Esophagus squamous epithelium (tissue), 5 donors: ENCODE measurements at regions not wholly inside any gene's neighbourhood (a gene's known extent, or its start where the extent isn't known, plus 50 kb on each side); places are given as distances from the start of the nearest gene placed in this dataset.

Experiments used
- DNase-seq: peaks from one replicate; lab custom pipeline; 2025; lab: John Stamatoyannopoulos, UW
- H3K27ac ChIP-seq, 4 donors: fragments of 200-600 bp; sonication (generic); one replicate each; pipeline ENCODE4 v1.5.1; 2016 to 2019; ENCODE audit warnings: mild to moderate bottlenecking in 1 of 4
- H3K27me3 ChIP-seq, 4 donors: fragments of 200-600 bp; sonication (generic); 1 replicate in 3 of 4; 2 replicates in 1 of 4; pipeline versions ENCODE4 v1.5.1 to v1.6.0; 2017 to 2021; ENCODE audit warnings: antibody characterized with exemption in 1 of 4
- H3K36me3 ChIP-seq, 3 donors: fragments of 200-600 bp; sonication (generic); one replicate each; pipeline ENCODE4 v1.5.1; 2016 to 2019
- H3K4me1 ChIP-seq, 3 donors: fragments of 200-600 bp; sonication (generic); one replicate each; pipeline ENCODE4 v1.5.1; 2017 to 2019
- H3K4me3 ChIP-seq, 4 donors: fragments of 200-600 bp; sonication (generic); 1 replicate in 3 of 4; 2 replicates in 1 of 4; pipeline ENCODE4 v1.5.1; 2016 to 2019; ENCODE audit warnings: mild to moderate bottlenecking in 2 of 4, moderate library complexity in 1 of 4
- H3K9me3 ChIP-seq, 3 donors: fragments of 200-600 bp; sonication (generic); one replicate each; pipeline ENCODE4 v1.5.1; 2016 to 2019
- POLR2A ChIP-seq, 4 donors: fragments of 450-650 bp; IDR thresholded peaks; one replicate each; pipeline ENCODE4 v1.6.1; 2017; ENCODE audit warnings: antibody characterized with exemption in 4 of 4, mild to moderate bottlenecking in 4 of 4, moderate library complexity in 3 of 4
- WGBS, 2 donors: methylation state at CpG; one replicate each; pipeline ENCODE4 v1.1.5; 2018; 5-methylcytosine and 5-hydroxymethylcytosine counted together
- intact Hi-C: fragments of 100-400 bp; cut with DNase I; formaldehyde crosslinking; loops from one replicate; pipeline ENCODE4 v1.15.0; 2022
- TF ChIP-seq, protein P1 (sequence below), 6 experiments: fragments of 450-650 bp in 4 of 6; fragments of 200-600 bp in 2 of 6; sonication (generic) in 2 of 6; IDR thresholded peaks; one replicate each; pipeline ENCODE4 v1.5.1; 2016 to 2019; ENCODE audit warnings: antibody characterized with exemption in 6 of 6, mild to moderate bottlenecking in 4 of 6, moderate library complexity in 4 of 6
- donor health status: DM: yes; HTN: yes; CAD: no.

DNA sequence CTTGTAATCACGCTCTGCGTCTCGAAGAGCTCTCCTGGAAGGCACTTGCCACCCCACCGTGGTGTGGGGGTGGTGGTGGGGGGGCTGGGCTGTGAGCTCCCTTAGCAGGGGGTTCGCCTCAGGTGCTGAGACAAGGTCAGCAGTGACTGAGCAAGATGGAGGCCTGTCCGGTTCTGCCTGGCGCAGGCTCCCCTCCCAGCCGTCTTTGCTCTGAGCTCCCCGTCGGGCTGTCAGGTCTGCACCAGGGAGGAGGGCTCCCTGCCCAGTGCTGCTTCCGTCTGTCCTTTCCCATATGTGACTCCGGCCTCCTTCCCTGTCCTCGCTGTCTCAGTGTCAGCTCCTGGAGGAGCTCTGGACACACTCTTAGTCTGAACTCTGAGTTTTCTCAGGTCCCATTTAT lies 80.0 kb downstream of the PLXNA1 start:
- no peak for DNase-seq
- Histone ChIP-seq H3K4me3 (no peak overlapping the region), H3K27ac (no peak overlapping the region), H3K27me3 (peaks cover 0 to 8% (median 0%) of the 10 kb centered on the region in 4 donors), H3K4me1 (peaks cover 0 to 15% (median 0%) of the 10 kb centered on the region in 3 donors), H3K9me3 (peaks cover 0 to 4% (median 0%) of the 10 kb centered on the region in 3 donors), H3K36me3 (no peaks in the 10 kb centered on the region)
- intact Hi-C loops: no loop called here
- no peak for TF ChIP-seq POLR2A (IDR thresholded peaks at IDR 0.05)
- TF ChIP-seq, protein P1, sequence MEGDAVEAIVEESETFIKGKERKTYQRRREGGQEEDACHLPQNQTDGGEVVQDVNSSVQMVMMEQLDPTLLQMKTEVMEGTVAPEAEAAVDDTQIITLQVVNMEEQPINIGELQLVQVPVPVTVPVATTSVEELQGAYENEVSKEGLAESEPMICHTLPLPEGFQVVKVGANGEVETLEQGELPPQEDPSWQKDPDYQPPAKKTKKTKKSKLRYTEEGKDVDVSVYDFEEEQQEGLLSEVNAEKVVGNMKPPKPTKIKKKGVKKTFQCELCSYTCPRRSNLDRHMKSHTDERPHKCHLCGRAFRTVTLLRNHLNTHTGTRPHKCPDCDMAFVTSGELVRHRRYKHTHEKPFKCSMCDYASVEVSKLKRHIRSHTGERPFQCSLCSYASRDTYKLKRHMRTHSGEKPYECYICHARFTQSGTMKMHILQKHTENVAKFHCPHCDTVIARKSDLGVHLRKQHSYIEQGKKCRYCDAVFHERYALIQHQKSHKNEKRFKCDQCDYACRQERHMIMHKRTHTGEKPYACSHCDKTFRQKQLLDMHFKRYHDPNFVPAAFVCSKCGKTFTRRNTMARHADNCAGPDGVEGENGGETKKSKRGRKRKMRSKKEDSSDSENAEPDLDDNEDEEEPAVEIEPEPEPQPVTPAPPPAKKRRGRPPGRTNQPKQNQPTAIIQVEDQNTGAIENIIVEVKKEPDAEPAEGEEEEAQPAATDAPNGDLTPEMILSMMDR (IDR thresholded peaks at IDR 0.05): no peak
- 79 to 88% methylated on average over 9 to 10 of the region's 13 CpGs for WGBS, 2 donors

DNA sequence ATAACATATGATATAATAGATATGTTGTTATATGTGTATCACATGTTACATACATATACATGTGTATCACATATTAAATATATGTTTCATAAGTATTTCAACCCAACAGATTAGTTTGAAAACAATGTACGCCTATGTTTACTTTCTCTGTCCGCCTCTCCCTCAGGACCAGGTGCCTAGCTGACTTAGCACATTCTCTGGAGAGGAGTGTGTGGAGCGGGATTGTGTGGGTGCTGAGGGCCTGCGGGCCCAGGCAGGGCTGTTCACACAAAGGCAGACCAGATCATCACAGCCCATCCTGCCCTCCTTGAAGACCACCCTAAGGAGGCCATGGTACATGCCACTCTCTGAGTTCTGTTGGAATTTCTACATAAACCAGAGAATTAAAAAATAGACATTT lies 81.0 kb downstream of the PLXNA1 start:
- WGBS, 2 donors: 72 to 85% methylated on average over 4 of the region's 4 CpGs

DNA sequence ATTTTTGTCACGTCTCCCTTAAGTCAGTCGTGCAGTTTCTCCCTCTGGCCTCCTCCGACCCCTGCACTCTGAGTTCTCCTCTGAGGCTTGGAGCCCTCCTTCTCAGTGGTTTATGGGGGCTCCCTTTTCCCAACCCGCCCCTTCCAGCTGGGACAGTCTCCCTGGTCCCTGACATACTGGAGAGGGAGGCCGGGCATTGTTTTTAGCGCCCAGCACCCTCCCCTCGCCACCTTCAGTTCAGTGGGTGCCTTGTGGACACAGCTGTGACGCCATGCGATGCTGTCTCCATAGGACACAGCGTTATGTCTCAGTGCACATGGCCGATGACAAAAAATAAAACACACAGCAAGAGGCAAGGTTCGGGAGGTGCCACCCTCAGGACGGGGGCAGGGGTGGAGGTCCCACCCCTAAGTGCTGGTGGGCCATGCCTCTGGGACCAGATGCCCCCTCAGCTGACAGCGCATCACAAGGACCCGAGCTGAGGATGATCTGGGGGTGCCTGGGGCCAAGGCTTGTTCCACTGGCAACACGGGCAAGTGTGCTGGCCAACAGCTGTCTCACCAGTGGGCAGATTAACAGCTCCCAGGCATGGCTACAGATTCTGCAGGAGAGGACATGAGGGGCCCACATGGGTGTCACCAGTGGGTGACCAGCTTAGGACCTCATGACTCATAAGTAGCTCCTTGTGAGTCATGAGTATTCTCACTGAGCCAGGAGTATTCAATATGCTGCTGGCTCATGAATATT lies 81.6 kb downstream of the PLXNA1 start:
- no peak for DNase-seq

More for the DNA sequence above, 81.0 kb downstream of the PLXNA1 start:
- Histone ChIP-seq H3K36me3 (no peaks in the 10 kb centered on the region), H3K27me3 (peaks cover 0 to 17% (median 0%) of the 10 kb centered on the region in 4 donors), H3K4me1 (peaks cover 0 to 22% (median 0%) of the 10 kb centered on the region in 3 donors), H3K4me3 (no peak overlapping the region), H3K9me3 (no peaks in the 10 kb centered on the region), H3K27ac (no peak overlapping the region)
- intact Hi-C loops: no loop called here
- no peak for DNase-seq
- no peak for TF ChIP-seq POLR2A (IDR thresholded peaks at IDR 0.05)
- TF ChIP-seq, protein P1 (IDR thresholded peaks at IDR 0.05): no peak

DNA sequence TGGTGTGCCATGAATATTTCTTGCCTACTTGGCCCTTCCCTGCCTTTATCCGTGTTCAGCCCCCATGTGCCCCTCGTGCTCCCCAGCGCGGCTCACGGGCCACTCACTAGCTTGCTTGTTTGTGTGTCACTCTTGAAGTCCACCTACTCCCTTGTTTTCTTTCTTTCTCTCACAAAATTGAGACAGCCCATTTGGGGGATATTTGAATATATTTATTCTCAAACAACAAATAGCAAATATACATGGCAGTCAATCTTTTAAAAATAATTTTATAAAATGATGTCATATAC lies 82.2 kb downstream of the PLXNA1 start:
- H3K9me3 ChIP-seq: no peaks in the 10 kb centered on the region
- H3K4me1 ChIP-seq: peaks cover 0 to 34% (median 4%) of the 10 kb centered on the region in 3 donors
- no peak overlapping the region for H3K4me3 ChIP-seq
- no peak for DNase-seq
- H3K27me3 ChIP-seq: peaks cover 0 to 20% (median 0%) of the 10 kb centered on the region in 4 donors
- intact Hi-C loops: no loop called here
- no peak overlapping the region for H3K27ac ChIP-seq
- TF ChIP-seq, protein P1 (IDR thresholded peaks at IDR 0.05): no peak
- no peak for TF ChIP-seq POLR2A (IDR thresholded peaks at IDR 0.05)
- no peaks in the 10 kb centered on the region for H3K36me3 ChIP-seq
- 42 to 64% methylated on average over 5 of the region's 5 CpGs for WGBS, 2 donors

More for the DNA sequence above, 81.6 kb downstream of the PLXNA1 start:
- WGBS, 2 donors: 74 to 83% methylated on average over 8 to 10 of the region's 16 CpGs
- Histone ChIP-seq H3K36me3 (no peaks in the 10 kb centered on the region), H3K4me1 (peaks cover 0 to 29% (median 0%) of the 10 kb centered on the region in 3 donors), H3K27ac (no peak overlapping the region), H3K27me3 (peaks cover 0 to 20% (median 0%) of the 10 kb centered on the region in 4 donors), H3K4me3 (no peak overlapping the region), H3K9me3 (no peaks in the 10 kb centered on the region)
- intact Hi-C loops: no loop called here
- TF ChIP-seq, protein P1 (IDR thresholded peaks at IDR 0.05): no peak
- TF ChIP-seq POLR2A (IDR thresholded peaks at IDR 0.05): no peak

DNA sequence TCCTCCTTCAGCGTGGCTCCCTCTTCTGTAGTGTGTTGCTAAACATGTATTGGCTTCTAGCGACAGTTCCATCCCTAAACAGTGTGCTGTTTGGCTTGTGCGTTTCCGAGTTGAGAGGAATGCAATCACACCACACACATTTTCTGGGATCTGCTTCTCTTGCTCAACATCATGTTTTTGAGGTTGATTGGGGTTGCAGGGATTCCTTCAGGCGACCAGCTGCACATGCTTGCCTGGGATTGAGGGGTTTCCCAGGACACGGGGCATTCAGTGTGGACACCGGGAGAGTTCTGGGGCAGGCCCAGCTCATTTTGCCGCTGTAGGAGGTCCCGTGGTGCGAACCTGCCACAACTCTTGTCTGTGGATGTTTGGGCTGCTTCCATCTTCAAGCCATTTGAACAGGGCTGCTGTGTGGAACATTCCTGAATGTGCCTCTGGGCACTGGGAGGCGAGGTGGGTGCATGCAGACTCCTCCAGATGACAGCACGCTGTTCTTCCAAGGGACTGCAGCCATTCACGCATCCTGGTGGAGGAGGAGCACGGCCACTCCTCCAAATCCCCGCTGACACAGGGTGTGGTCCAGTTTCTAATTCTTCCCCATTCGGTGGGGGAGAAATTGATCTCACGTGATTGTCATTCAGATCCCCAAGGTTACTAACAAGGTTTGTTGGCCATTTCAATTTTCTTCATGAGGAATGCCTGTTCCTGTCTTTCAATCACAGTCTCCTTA lies 82.8 kb downstream of the PLXNA1 start:
- no peak overlapping the region for H3K27ac ChIP-seq

More for the DNA sequence above, 82.8 kb downstream of the PLXNA1 start:
- Histone ChIP-seq H3K4me1 (peaks cover 0 to 40% (median 9%) of the 10 kb centered on the region in 3 donors), H3K27me3 (peaks cover 0 to 20% (median 0%) of the 10 kb centered on the region in 4 donors), H3K9me3 (no peaks in the 10 kb centered on the region), H3K4me3 (no peak overlapping the region), H3K36me3 (no peaks in the 10 kb centered on the region)
- no peak for DNase-seq
- TF ChIP-seq, protein P1 (IDR thresholded peaks at IDR 0.05): no peak
- no peak for TF ChIP-seq POLR2A (IDR thresholded peaks at IDR 0.05)
- WGBS, 2 donors: 68 to 71% methylated on average over 11 to 13 of the region's 17 CpGs
- intact Hi-C loops: no loop called here
